Activated gamma-delta T cell treated with anti-CD3 and anti-CD28 coated beads, Interleukin-2, amount 50 U/mL, for 16 hours (primary cell): ENCODE measurements at regions not wholly inside any gene's neighbourhood (a gene's known extent, or its start where the extent isn't known, plus 50 kb on each side); places are given as distances from the start of the nearest gene placed in this dataset.

ENCODE experiments used
- DNase-seq: peaks from one replicate; pipeline ENCODE4 v3.0.0-alpha.2; 2020; ENCODE audit warnings: low read depth

DNA sequence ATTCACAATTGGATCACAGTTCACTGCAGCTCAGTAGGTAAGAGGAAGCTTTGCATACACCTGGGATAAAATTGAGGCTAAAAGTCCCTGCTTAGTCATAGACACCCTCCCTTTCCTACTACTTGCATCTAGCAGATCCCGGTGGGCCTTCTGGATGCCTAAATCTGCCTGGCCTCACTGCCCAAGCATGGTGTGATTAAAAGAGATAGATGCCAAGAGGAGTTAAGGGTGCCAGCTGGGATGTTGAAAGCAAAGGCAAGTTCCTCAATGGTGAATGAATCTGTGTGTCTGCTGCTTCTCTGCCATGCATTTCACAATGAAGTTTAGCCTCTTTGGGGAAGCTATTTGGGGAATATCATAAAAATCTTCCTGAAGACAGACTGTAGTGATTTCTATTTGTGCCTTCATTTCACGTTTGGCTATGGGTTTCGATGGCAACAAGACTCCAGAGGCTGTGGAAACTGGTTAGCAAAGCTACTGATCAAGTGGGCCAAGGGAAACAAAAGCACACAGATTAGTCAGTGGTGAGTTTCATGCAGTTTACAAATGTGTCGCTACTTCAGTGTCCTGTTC is 534.0 kb downstream of the ANKRD50 start:
- DNase-seq = no peak

GRCh38 chr4:124179506-124180186 is 532.9 kb downstream of the ANKRD50 start:
- no peak for DNase-seq

DNA sequence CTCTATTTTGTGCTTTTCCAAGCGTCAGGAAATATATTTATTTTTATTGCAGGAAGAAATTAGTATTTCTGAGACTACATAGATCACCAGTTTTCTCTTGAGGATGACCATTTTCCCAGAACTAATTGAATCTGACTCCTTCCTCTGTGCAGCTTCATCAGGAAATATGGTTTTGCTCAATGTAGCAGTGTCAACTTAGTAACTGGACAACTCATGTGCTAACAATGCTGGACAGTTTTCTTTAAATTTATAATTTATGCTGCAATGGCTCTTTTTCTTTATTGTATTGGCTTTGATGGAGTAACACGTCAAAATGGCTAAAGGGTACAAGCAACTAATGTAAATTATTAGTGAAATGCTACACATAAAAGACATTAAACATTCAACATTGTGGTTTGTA is 531.5 kb downstream of the ANKRD50 start:
- no peak for DNase-seq

- no peak for DNase-seq
These were observed 529.3 kb downstream of the ANKRD50 start for GRCh38 chr4:124183231-124183630.

DNA sequence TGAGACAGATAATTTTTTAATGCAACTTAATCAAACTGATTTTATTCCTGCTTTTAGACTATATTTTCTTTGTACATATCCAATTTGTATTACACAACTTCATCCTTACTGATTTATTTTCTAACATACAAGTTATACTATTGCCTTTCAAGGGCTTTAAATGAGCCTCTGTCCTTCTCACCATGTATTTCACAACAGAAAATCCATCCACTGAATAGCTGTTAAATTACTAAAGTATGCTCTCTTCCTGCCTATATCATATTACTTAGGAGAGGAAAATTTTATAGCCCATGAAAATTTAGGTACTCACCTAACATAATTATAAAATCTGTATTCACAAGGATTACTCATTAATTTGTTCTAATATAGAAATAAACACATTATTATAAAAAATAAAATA is 528.6 kb downstream of the ANKRD50 start:
- no peak for DNase-seq

DNA sequence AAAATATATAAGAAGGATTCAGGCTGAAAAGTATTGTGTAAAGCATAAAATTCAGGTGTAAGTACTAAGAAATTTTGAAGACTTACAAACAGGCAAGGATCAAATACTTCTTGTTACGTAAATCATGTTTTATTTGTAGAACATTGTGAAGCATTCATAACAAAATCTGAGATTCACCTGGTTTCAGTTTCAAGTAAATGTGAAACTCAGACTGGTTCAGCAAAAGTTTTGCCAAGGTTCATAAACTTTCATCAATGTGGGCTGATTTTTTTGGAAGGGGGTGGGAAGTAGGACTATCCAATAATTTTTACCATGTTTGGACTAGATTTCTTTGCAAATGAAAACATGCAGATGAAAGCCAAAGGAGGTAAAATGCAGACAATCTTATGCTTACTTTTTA is 527.7 kb downstream of the ANKRD50 start:
- DNase-seq = no peak

GRCh38 chr4:124188595-124188994 is 523.9 kb downstream of the ANKRD50 start:
- DNase-seq = no peak

DNA sequence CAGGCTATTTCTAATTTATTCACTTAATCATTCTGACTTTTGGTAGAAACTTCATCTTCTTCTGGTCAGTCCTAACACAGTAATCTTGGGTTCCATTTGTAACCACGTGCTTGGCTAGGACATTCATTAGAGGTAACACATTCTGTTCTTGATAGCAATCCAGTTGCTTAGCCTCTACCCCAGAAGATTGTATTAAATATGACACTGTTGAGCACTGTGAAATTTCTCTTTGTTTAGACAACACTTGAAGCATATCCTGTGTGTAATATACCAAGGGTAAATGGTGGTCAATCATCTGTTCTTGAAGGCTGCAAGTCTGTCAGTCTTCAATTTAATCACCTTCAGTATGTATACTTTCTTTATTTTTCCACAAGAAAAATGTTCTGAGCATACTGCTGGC is 523.0 kb downstream of the ANKRD50 start:
- DNase-seq = no peak

- no peak for DNase-seq
These were observed 521.2 kb downstream of the ANKRD50 start for GRCh38 chr4:124191329-124191728.

GRCh38 chr4:124192544-124192943 is 520.0 kb downstream of the ANKRD50 start:
- no peak for DNase-seq

DNA sequence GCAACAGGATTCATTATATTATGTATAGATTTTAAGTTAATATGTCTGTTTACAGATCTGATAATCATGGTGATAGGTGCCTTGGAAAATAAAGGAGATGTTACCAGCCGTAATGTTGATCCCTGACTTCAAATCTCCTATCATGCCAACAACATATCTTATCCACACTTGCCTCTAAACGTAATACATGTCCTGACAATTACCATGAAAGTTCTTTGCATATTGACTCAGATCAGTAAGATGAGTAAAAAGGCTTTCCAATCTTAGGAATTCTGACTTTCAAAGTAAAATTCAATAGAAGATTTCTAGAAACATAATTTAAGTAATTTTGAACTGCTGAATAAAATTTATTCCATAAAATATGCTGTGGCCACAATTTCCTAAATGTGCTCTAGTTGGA is 513.3 kb downstream of the ANKRD50 start:
- DNase-seq = no peak

- DNase-seq = no peak
These were observed 512.8 kb downstream of the ANKRD50 start for GRCh38 chr4:124199755-124200154.

GRCh38 chr4:124201636-124202035 is 510.9 kb downstream of the ANKRD50 start:
- DNase-seq = no peak

DNA sequence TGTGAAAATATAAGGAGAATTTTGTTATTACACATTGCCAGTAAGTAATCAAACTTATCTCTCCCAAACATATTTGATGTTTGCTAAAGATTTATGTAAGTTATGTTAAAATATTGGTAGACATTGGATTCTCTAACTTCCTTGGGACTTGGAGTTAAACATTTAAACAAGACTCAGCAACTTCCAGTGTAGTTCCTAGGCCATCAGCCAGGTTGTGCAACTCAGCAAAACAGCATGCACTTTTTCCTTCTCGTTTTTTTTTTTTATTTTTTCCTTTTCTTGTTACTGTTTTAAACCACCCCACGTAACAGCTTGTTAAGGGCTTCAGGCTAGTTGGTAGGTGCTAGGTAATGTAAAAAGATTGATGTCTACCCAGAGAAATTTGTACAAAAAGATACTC is 510.4 kb downstream of the ANKRD50 start:
- no peak for DNase-seq

GRCh38 chr4:124203613-124204238 is 508.8 kb downstream of the ANKRD50 start:
- DNase-seq = no peak

GRCh38 chr4:124206779-124207605 is 505.5 kb downstream of the ANKRD50 start:
- DNase-seq = no peak

- no peak for DNase-seq
These were observed 503.3 kb downstream of the ANKRD50 start for GRCh38 chr4:124209211-124209610.

- no peak for DNase-seq
These were observed 502.9 kb downstream of the ANKRD50 start for GRCh38 chr4:124209626-124210025.

DNA sequence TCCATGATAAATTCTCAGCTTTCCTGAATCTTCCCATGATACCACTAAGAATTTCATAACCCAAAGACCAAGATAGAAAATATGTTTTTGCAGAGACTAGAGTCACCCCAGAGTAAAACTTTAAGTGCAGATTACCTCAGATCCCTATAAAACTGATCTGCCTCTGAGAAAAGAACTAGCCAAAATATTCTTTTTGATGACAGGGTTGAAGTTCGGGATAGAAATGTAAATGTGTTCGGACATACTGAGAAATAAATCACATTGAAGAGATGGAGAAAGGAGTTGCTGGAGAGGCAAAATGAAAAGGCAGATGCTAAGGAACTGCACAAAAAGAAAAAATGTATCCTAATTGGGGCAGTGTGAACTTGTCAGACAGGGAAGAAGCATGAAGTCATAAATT is 501.8 kb downstream of the ANKRD50 start:
- DNase-seq = no peak

GRCh38 chr4:124212815-124213630 is 499.5 kb downstream of the ANKRD50 start:
- DNase-seq = no peak

DNA sequence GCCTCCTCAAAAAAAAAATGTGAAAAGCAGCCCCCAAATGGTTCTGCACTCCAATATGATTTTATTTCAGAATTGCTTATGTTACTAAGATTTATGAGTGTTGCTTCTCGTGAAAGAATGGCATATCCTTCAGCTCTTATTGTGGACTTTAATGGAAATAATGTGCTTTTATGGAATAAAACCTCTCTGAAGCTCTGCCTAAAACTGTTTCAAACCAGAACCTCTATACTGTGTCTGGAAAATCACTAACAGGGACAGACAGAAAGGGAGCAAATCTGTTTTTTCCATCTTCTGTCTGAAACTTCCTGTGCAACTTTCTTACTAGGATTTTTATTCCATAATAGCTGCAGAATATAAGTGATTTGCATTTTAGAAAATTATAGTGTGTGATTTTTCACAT is 493.1 kb downstream of the ANKRD50 start:
- no peak for DNase-seq

DNA sequence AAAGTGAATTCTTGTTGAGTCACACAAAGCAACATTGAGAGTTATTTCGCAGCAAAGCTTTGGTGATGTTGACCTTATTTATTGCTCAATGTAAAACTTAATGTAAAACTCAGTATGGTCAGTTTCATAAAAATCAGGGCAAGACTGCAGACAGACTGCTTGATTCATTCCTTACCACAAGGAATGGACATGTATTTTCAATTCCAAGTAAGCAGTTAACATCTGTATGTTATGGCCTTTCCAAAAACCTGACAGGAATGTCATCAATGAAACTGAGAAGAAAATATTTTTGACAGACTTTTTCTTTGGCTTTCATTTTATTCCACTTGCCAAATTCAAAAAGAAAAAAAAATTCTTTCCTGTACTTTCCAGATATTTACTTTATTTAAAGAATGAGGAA is 488.3 kb downstream of the ANKRD50 start:
- no peak for DNase-seq
